CD14-positive monocyte (primary cell): ENCODE measurements at regions not wholly inside any gene's neighbourhood (a gene's known extent, or its start where the extent isn't known, plus 50 kb on each side); places are given as distances from the start of the nearest gene placed in this dataset.
A peak's percentile ranks its signal among the peaks of the same experiment; 100 is the strongest.

Source experiments
- DNase-seq, 3 donors: peaks; one replicate each; pipeline ENCODE4 v3.0.0-alpha.2; 2011 to 2022
- H2AFZ ChIP-seq: 2 replicates; pipeline ENCODE4 v1.6.0; 2012; ENCODE audit warnings: mild to moderate bottlenecking, low read depth, low read length, inconsistent platforms; ENCODE audit not compliant: insufficient read depth, poor library complexity, severe bottlenecking
- H3K27ac ChIP-seq, 2 donors: 1 replicate in 1 of 2; 2 replicates in 1 of 2; pipeline ENCODE4 v1.5.1; 2012 to 2013; ENCODE audit warnings: low read length in 2 of 2, control low read depth in 1 of 2, inconsistent platforms in 1 of 2, low read depth in 1 of 2, mild to moderate bottlenecking in 1 of 2
- H3K27me3 ChIP-seq, 2 donors: one replicate each; pipeline versions ENCODE4 v1.6.0 to v1.6.1; 2011 to 2013; ENCODE audit warnings: low read length in 2 of 2; ENCODE audit not compliant: control insufficient read depth in 2 of 2, insufficient read depth in 2 of 2
- H3K36me3 ChIP-seq, 2 donors: replicated peaks in 1 of 2; 1 replicate in 1 of 2; 2 replicates in 1 of 2; pipeline versions ENCODE4 v1.5.1 to v1.6.1; 2012 to 2013; ENCODE audit warnings: low read length in 2 of 2, control low read depth in 1 of 2, inconsistent platforms in 1 of 2, mild to moderate bottlenecking in 1 of 2; ENCODE audit not compliant: insufficient read depth in 2 of 2, control insufficient read depth in 1 of 2
- H3K4me1 ChIP-seq, 2 donors: 1 replicate in 1 of 2; 2 replicates in 1 of 2; pipeline versions ENCODE4 v1.5.1 to v1.6.1; 2012 to 2013; ENCODE audit warnings: low read length in 2 of 2, control low read depth in 1 of 2, inconsistent platforms in 1 of 2, mild to moderate bottlenecking in 1 of 2, moderate library complexity in 1 of 2; ENCODE audit not compliant: insufficient read depth in 2 of 2, control insufficient read depth in 1 of 2
- H3K4me2 ChIP-seq: replicated peaks from 2 replicates; pipeline ENCODE3; 2012; ENCODE audit warnings: low read length, moderate library complexity, mild to moderate bottlenecking; ENCODE audit not compliant: poor library complexity, severe bottlenecking; ENCODE audit errors: extremely low read depth
- H3K4me3 ChIP-seq, 3 experiments: fragments of 200-600 bp in 1 of 3; sonication (generic) in 1 of 3; replicated peaks in 1 of 3; 1 replicate in 2 of 3; 2 replicates in 1 of 3; pipeline ENCODE4 v1.5.1; 2011 to 2013; ENCODE audit warnings: low read length in 3 of 3, mild to moderate bottlenecking in 3 of 3, control low read depth in 2 of 3, low read depth in 2 of 3, inconsistent platforms in 1 of 3, moderate library complexity in 1 of 3
- H3K79me2 ChIP-seq: 2 replicates; pipeline ENCODE4 v1.6.0; 2012; ENCODE audit warnings: mild to moderate bottlenecking, control low read depth, inconsistent platforms, low read length, moderate library complexity; ENCODE audit not compliant: insufficient read depth
- H3K9ac ChIP-seq: 2 replicates; pipeline ENCODE4 v1.6.0; 2017; ENCODE audit warnings: low read length, mild to moderate bottlenecking; ENCODE audit not compliant: insufficient read depth, poor library complexity, severe bottlenecking
- H3K9me3 ChIP-seq, 2 donors: replicated peaks in 1 of 2; 1 replicate in 1 of 2; 2 replicates in 1 of 2; pipeline versions ENCODE4 v1.5.1 to v1.6.1; 2012 to 2013; ENCODE audit warnings: low read length in 2 of 2, control low read depth in 1 of 2; ENCODE audit not compliant: control insufficient read depth in 1 of 2, insufficient read depth in 1 of 2
- H4K20me1 ChIP-seq: 2 replicates; pipeline ENCODE4 v1.6.0; 2012; ENCODE audit warnings: mild to moderate bottlenecking, low read length, control low read depth, moderate library complexity; ENCODE audit not compliant: insufficient read depth
- H3K27ac Mint-ChIP-seq, 7 donors: one replicate each; pipeline ENCODE4 v1.8.0; 2020; ENCODE audit warnings: mild to moderate bottlenecking in 7 of 7, mixed read lengths in 7 of 7, moderate library complexity in 6 of 7, inconsistent platforms in 2 of 7
- H3K27me3 Mint-ChIP-seq, 3 donors: one replicate each; pipeline ENCODE4 v1.8.0; 2021 to 2022; ENCODE audit warnings: low read depth in 3 of 3, mild to moderate bottlenecking in 3 of 3, mixed read lengths in 3 of 3, moderate library complexity in 3 of 3, inconsistent platforms in 1 of 3
- H3K36me3 Mint-ChIP-seq, 2 donors: one replicate each; pipeline ENCODE4 v1.8.0; 2020; ENCODE audit warnings: mixed read lengths in 2 of 2, inconsistent platforms in 1 of 2, mild to moderate bottlenecking in 1 of 2
- H3K4me1 Mint-ChIP-seq: one replicate; pipeline ENCODE4 v1.8.0; 2020; ENCODE audit warnings: mild to moderate bottlenecking, mixed read lengths
- H3K4me3 Mint-ChIP-seq, 2 donors: one replicate each; pipeline ENCODE4 v1.8.0; 2020; ENCODE audit warnings: mild to moderate bottlenecking in 2 of 2, mixed read lengths in 2 of 2, moderate library complexity in 1 of 2
- H3K9me3 Mint-ChIP-seq, 7 donors: one replicate each; pipeline ENCODE4 v1.8.0; 2020 to 2022; ENCODE audit warnings: mixed read lengths in 7 of 7, mild to moderate bottlenecking in 6 of 7, moderate library complexity in 6 of 7, inconsistent platforms in 2 of 7
- WGBS: methylation state at CpG from one replicate; pipeline ENCODE4 v1.1.5; 2013; ENCODE audit warnings: missing lambda C conversion rate; ENCODE audit not compliant: insufficient coverage; 5-methylcytosine and 5-hydroxymethylcytosine counted together
- intact Hi-C, 2 donors: fragments of 100-400 bp; cut with micrococcal nuclease; formaldehyde crosslinking; loops; one replicate each; pipeline versions ENCODE4 v1.15.0 to v1.15.1; 2023
- TF ChIP-seq, protein P1 (sequence below): fragments of 200-600 bp; IDR thresholded peaks from one replicate; pipeline ENCODE4 v1.8.0; 2022; ENCODE audit warnings: antibody characterized with exemption, mild to moderate bottlenecking

DNA sequence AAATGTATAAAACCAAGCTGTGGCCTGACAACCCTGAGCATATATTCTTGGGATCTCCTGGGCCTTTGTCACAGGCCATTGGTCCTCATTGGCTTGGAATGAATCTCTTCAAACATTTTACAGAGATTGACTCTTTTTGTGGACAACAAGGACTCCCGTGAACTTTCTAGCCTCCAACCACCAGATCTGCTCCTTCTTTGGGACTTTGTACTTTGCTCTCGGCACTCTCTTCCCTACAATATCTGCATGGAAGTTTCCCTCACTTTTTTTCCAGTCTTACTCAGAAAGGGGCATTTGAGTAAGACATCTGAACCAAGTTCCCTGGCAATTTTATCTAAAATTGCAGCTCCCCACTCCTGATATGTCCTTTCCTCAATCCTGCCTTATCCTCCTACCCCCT lies 158.8 kb downstream of the PHLDA1 start:
- H3K27me3 Mint-ChIP-seq, result peaks cover 5 to 17% (median 8%) of the 10 kb centered on the region in 3 donors

DNA sequence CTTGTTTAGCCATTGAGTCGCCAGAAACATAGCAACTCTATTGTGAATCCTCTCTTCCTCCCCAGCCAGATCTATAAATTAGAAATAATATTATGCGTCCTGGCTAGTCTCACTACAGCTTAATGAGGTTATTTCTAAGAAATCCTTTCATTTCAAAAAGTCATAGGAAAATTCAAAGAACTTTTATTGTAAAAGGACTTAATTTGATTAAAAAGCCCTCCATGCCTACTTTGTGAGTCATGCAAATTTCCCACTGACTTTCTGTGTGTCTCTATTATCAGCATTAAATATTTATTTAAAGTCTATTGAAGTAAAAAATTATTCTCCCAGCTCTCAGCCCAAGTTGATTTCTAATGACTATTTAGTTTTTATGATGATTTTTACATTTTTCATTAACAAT lies 160.7 kb downstream of the PHLDA1 start:
- WGBS, result no CpG with 5 or more reads among the region's 2 CpGs
- no peak overlapping the region for H2AFZ ChIP-seq
- H3K9me3 Mint-ChIP-seq, result peaks cover 0 to 4% (median 2%) of the 10 kb centered on the region in 7 donors
- intact Hi-C loops, result no loop called here
- no peak overlapping the region for H3K4me2 ChIP-seq
- peaks cover 9 to 12% (median 11%) of the 10 kb centered on the region in 3 donors for H3K27me3 Mint-ChIP-seq
- no peak overlapping the region for H3K4me3 ChIP-seq
- no peaks in the 10 kb centered on the region for H3K36me3 Mint-ChIP-seq
- H4K20me1 ChIP-seq, result no peaks in the 10 kb centered on the region
- no peak for DNase-seq
- no peaks in the 10 kb centered on the region for H3K4me1 Mint-ChIP-seq
- H3K36me3 ChIP-seq, result no peaks in the 10 kb centered on the region
- no peaks in the 10 kb centered on the region for H3K4me1 ChIP-seq
- H3K27ac ChIP-seq, result no peak overlapping the region
- H3K4me3 Mint-ChIP-seq, result no peak overlapping the region
- no peaks in the 10 kb centered on the region for H3K27me3 ChIP-seq
- H3K79me2 ChIP-seq, result no peaks in the 10 kb centered on the region
- H3K9ac ChIP-seq, result no peak overlapping the region
- H3K9me3 ChIP-seq, result no peaks in the 10 kb centered on the region
- TF ChIP-seq, protein P1, sequence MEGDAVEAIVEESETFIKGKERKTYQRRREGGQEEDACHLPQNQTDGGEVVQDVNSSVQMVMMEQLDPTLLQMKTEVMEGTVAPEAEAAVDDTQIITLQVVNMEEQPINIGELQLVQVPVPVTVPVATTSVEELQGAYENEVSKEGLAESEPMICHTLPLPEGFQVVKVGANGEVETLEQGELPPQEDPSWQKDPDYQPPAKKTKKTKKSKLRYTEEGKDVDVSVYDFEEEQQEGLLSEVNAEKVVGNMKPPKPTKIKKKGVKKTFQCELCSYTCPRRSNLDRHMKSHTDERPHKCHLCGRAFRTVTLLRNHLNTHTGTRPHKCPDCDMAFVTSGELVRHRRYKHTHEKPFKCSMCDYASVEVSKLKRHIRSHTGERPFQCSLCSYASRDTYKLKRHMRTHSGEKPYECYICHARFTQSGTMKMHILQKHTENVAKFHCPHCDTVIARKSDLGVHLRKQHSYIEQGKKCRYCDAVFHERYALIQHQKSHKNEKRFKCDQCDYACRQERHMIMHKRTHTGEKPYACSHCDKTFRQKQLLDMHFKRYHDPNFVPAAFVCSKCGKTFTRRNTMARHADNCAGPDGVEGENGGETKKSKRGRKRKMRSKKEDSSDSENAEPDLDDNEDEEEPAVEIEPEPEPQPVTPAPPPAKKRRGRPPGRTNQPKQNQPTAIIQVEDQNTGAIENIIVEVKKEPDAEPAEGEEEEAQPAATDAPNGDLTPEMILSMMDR, result no peak
- H3K27ac Mint-ChIP-seq, result no peak overlapping the region

More for the DNA sequence above, 158.8 kb downstream of the PHLDA1 start:
- TF ChIP-seq, protein P1, result no peak
- H3K4me3 ChIP-seq, result no peak overlapping the region
- Mint-ChIP-seq H3K4me3 (no peak overlapping the region), H3K9me3 (peaks cover 0 to 5% (median 0%) of the 10 kb centered on the region in 7 donors), H3K36me3 (no peaks in the 10 kb centered on the region), H3K27ac (peak overlapping the region in 1 of 7 donors; percentile 54), H3K4me1 (no peaks in the 10 kb centered on the region)
- no peak overlapping the region for H2AFZ ChIP-seq
- DNase-seq, result no peak
- no peak overlapping the region for H3K4me2 ChIP-seq
- no peaks in the 10 kb centered on the region for H3K79me2 ChIP-seq
- H3K9me3 ChIP-seq, result no peaks in the 10 kb centered on the region
- no peaks in the 10 kb centered on the region for H3K27me3 ChIP-seq
- H4K20me1 ChIP-seq, result no peaks in the 10 kb centered on the region
- no peak overlapping the region for H3K27ac ChIP-seq
- WGBS, result 95% methylated on average over 2 of the region's 2 CpGs
- no peak overlapping the region for H3K9ac ChIP-seq
- intact Hi-C loops, result no loop called here
- H3K4me1 ChIP-seq, result no peaks in the 10 kb centered on the region
- H3K36me3 ChIP-seq, result no peaks in the 10 kb centered on the region
